ENCODE measurements at regions not wholly inside any gene's neighbourhood (a gene's known extent, or its start where the extent isn't known, plus 50 kb on each side); places are given as distances from the start of the nearest gene placed in this dataset.

DNA sequence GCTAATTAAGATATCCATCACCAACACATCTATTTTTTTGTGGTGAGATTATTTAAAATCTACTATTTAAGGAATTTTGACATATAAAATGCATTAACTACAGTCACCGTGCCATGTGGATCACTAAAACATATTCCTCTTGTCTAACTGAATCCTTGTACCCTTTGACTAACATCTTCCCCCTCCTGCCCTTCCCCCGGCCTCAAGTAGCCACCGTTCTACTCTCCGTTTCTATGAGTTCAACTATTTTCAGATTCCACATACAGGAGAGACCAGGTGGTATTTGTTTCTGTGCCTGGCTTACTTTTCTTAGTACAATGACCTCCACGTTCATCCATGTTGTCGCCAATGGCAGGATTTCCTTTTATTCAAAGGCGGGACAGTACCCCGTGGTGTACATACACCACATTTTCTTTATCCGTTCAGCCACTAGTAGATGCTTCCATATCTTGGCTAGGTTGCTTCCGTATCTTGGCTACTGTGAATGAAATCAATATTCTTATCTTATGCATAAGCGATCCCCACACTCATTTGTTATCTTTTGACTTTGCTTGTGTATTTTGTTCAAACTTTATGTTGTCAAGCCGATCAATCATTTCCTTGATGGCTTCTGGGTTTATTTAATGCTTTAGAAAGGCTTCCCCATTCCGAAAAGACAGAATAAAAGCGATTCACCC, 134.7 kb downstream of the KCNJ12 start:
- Histone ChIP-seq H3K23me2 (ENCODE audit: insufficient read length, low read depth, low read length, poor library complexity, severe bottlenecking) (no peaks in the 10 kb centered on the region), H2AFZ (ENCODE audit: low read length) (no peak overlapping the region), H3K4me1 (ENCODE audit: insufficient read depth, low read length) (no peaks in the 10 kb centered on the region; the same call in 1 of the 2 replicates), H2AK5ac (ENCODE audit: insufficient read length, low read length) (no peak overlapping the region), H3K56ac (ENCODE audit: insufficient read length, low read depth, low read length) (no peak overlapping the region), H4K91ac (ENCODE audit: insufficient read length, low read depth, low read length) (no peak overlapping the region), H2BK12ac (ENCODE audit: insufficient read length, low read depth, low read length) (no peak overlapping the region), H3T11ph (ENCODE audit: low read length) (no peak overlapping the region), H3K14ac (ENCODE audit: insufficient read depth, low read length) (no peak overlapping the region), H3K27me3 (ENCODE audit: insufficient read depth, low read length) (no peaks in the 10 kb centered on the region; the same call in 1 of the 2 replicates), H3K4ac (ENCODE audit: low read depth, low read length) (no peak overlapping the region), H2BK5ac (ENCODE audit: insufficient read length, low read length) (no peak overlapping the region), H3K23ac (ENCODE audit: insufficient read length, low read depth, low read length) (no peak overlapping the region), H4K5ac (ENCODE audit: insufficient read length, low read depth, low read length) (no peak overlapping the region), H3K79me1 (ENCODE audit: insufficient read depth, low read depth, low read length, poor library complexity, severe bottlenecking) (no peaks in the 10 kb centered on the region), H3K79me2 (ENCODE audit: insufficient read depth, low read length) (no peaks in the 10 kb centered on the region), H3K4me2 (ENCODE audit: insufficient read depth, insufficient read length, low read length) (peak overlapping the region; percentile 53), H2BK120ac (ENCODE audit: low read depth, low read length, poor library complexity, severe bottlenecking) (no peak overlapping the region), H2BK15ac (ENCODE audit: low read depth, low read length) (no peak overlapping the region), H2BK20ac (ENCODE audit: low read depth, low read length, poor library complexity, severe bottlenecking) (no peak overlapping the region), H3K9ac (ENCODE audit: extremely low read depth, insufficient read length, low read length) (no peak overlapping the region), H4K8ac (replicated peaks; ENCODE audit: insufficient read length, low read depth, low read length) (no peak overlapping the region), H4K20me1 (ENCODE audit: control insufficient read depth, insufficient read depth, insufficient read length) (no peaks in the 10 kb centered on the region), H3K27ac (ENCODE audit: insufficient read length, low read depth, low read length) (no peak overlapping the region), H3K18ac (ENCODE audit: insufficient read length, low read depth, low read length) (no peak overlapping the region), H3K9me3 (ENCODE audit: control insufficient read depth, low read depth, low read length) (no peaks in the 10 kb centered on the region)
- peaks cover 32% of the 10 kb centered on the region for H3K27me3 Mint-ChIP-seq (ENCODE audit: low read depth)
- no peak for TF ChIP-seq CTCF (conservative IDR thresholded peaks at IDR 0.05)
- no peak overlapping the region for H3K27ac Mint-ChIP-seq
- no CpG with 5 or more reads among the region's 14 CpGs for WGBS (ENCODE audit: extremely low coverage, insufficient read length, low lambda C conversion rate)
- H3K9me3 Mint-ChIP-seq = no peaks in the 10 kb centered on the region; a peak in 1 of 5 replicates
- no peaks in the 10 kb centered on the region; a peak in 1 of 7 replicates for H3K36me3 Mint-ChIP-seq (ENCODE audit: insufficient read depth in 1 of 3, low read depth in 3 of 3)
- peak overlapping the region; percentile 68 to 69 for H3K4me3 Mint-ChIP-seq
- peaks cover 32 to 38% of the 10 kb centered on the region in 2 experiments for H3K4me1 Mint-ChIP-seq
- no peak for DNase-seq

All from H9 (cell line).